Thyroid gland (tissue), 4 donors: ENCODE measurements at regions not wholly inside any gene's neighbourhood (a gene's known extent, or its start where the extent isn't known, plus 50 kb on each side); places are given as distances from the start of the nearest gene placed in this dataset.

ENCODE experiments used
- CTCF ChIP-seq, 6 experiments: fragments of 200-600 bp in 3 of 6; fragments of 450-650 bp in 3 of 6; sonication (generic) in 3 of 6; IDR thresholded peaks; one replicate each; pipeline ENCODE4 v1.5.1; 2016 to 2019; ENCODE audit warnings: antibody characterized with exemption in 6 of 6, mild to moderate bottlenecking in 2 of 6, inconsistent platforms in 1 of 6, moderate library complexity in 1 of 6
- POLR2A ChIP-seq, 2 donors: fragments of 450-650 bp; IDR thresholded peaks; one replicate each; pipeline ENCODE4 v1.6.1; 2017; ENCODE audit warnings: antibody characterized with exemption in 2 of 2, mild to moderate bottlenecking in 2 of 2, moderate library complexity in 1 of 2

GRCh38 chrX:137654481-137654880, 88.6 kb downstream of the ZIC3 start:
- no peak for TF ChIP-seq CTCF (IDR thresholded peaks at IDR 0.05)
- TF ChIP-seq POLR2A (IDR thresholded peaks at IDR 0.05) = no peak
